Spleen (tissue), 7 donors: ENCODE measurements at regions not wholly inside any gene's neighbourhood (a gene's known extent, or its start where the extent isn't known, plus 50 kb on each side); places are given as distances from the start of the nearest gene placed in this dataset.

Experiments used
- CTCF ChIP-seq, 11 experiments: fragments of 200-600 bp in 7 of 11; fragments of 450-650 bp in 4 of 11; sonication (generic) in 4 of 11; IDR thresholded peaks in 8 of 11; conservative IDR thresholded peaks in 3 of 11; 1 replicate in 7 of 11; 2 replicates in 4 of 11; pipeline versions ENCODE4 v1.4.0 to v1.8.0; 2016 to 2021; ENCODE audit warnings: antibody characterized with exemption in 11 of 11, inconsistent platforms in 4 of 11, mild to moderate bottlenecking in 1 of 11
- POLR2A ChIP-seq, 3 donors: fragments of 450-650 bp; IDR thresholded peaks; one replicate each; pipeline ENCODE4 v1.5.1; 2017; ENCODE audit warnings: antibody characterized with exemption in 3 of 3, mild to moderate bottlenecking in 1 of 3
- donor health status: DM: no; HTN: no; CAD: no; lungs with moderate emphysema.
- donor health status: DM: no; HTN: no; CAD: no.
- donor health status: DM: no; HTN: no; CAD: no.

GRCh38 chr2:8238521-8239230 is 443.2 kb upstream of the ID2 start:
- TF ChIP-seq CTCF (IDR thresholded peaks at IDR 0.05 in 8 of 11, conservative IDR thresholded peaks at IDR 0.05 in 3 of 11), result no peak
- TF ChIP-seq POLR2A (IDR thresholded peaks at IDR 0.05), result no peak
